ENCODE measurements at regions not wholly inside any gene's neighbourhood (a gene's known extent, or its start where the extent isn't known, plus 50 kb on each side); places are given as distances from the start of the nearest gene placed in this dataset.

- H3K36me3 ChIP-seq (ENCODE audit: control insufficient read depth, insufficient read depth, low read length) = no peaks in the 10 kb centered on the region
- no peak for TF ChIP-seq CTCF (conservative IDR thresholded peaks at IDR 0.05)
- Mint-ChIP-seq H3K27ac (no peak overlapping the region), H3K27me3 (ENCODE audit: insufficient read depth) (no peaks in the 10 kb centered on the region), H3K9me3 (no peaks in the 10 kb centered on the region), H3K4me1 (no peaks in the 10 kb centered on the region), H3K36me3 (ENCODE audit: low read depth) (no peaks in the 10 kb centered on the region), H3K4me3 (no peak overlapping the region)
- no peaks in the 10 kb centered on the region for H3K9me3 ChIP-seq (ENCODE audit: control insufficient read depth, low read length)
- 87 to 100% methylated on average over 2 of the region's 2 CpGs for WGBS, 2 experiments (ENCODE audit: insufficient coverage in 1 of 2, insufficient read length in 1 of 2)
- no peak overlapping the region for H3K9ac ChIP-seq (ENCODE audit: extremely low read depth, low read length, poor library complexity, severe bottlenecking)
- DNase-seq = no peak
- H3K27ac ChIP-seq (ENCODE audit: low read depth, low read length) = no peak overlapping the region
- H3K27me3 ChIP-seq (ENCODE audit: control insufficient read depth, insufficient read depth, low read length, poor library complexity, severe bottlenecking) = no peaks in the 10 kb centered on the region
- H3K4me3 ChIP-seq (ENCODE audit: low read length) = no peak overlapping the region
- peaks cover 3% of the 10 kb centered on the region for H3K4me1 ChIP-seq (ENCODE audit: control insufficient read depth, insufficient read depth, low read length)
Measured at GRCh38 chr3:88984832-88985231, 122.6 kb upstream of the EPHA3 start.

- Histone ChIP-seq H3K4me3 (ENCODE audit: low read length) (no peak overlapping the region), H3K36me3 (ENCODE audit: control insufficient read depth, insufficient read depth, low read length) (no peaks in the 10 kb centered on the region), H3K4me1 (ENCODE audit: control insufficient read depth, insufficient read depth, low read length) (peaks cover 3% of the 10 kb centered on the region), H3K27me3 (ENCODE audit: control insufficient read depth, insufficient read depth, low read length, poor library complexity, severe bottlenecking) (no peaks in the 10 kb centered on the region), H3K9ac (ENCODE audit: extremely low read depth, low read length, poor library complexity, severe bottlenecking) (no peak overlapping the region), H3K27ac (ENCODE audit: low read depth, low read length) (no peak overlapping the region), H3K9me3 (ENCODE audit: control insufficient read depth, low read length) (no peaks in the 10 kb centered on the region)
- Mint-ChIP-seq H3K27me3 (ENCODE audit: insufficient read depth) (no peaks in the 10 kb centered on the region), H3K9me3 (no peaks in the 10 kb centered on the region), H3K4me3 (no peak overlapping the region), H3K4me1 (no peaks in the 10 kb centered on the region), H3K27ac (no peak overlapping the region), H3K36me3 (ENCODE audit: low read depth) (no peaks in the 10 kb centered on the region)
- 86 to 93% methylated on average over 1 of the region's 1 CpG for WGBS, 2 experiments (ENCODE audit: insufficient coverage in 1 of 2, insufficient read length in 1 of 2)
- DNase-seq = no peak
- no peak for TF ChIP-seq CTCF (conservative IDR thresholded peaks at IDR 0.05)
Measured at GRCh38 chr3:88985491-88985890, 121.9 kb upstream of the EPHA3 start.

GRCh38 chr3:88986834-88987233, 120.6 kb upstream of the EPHA3 start:
- H3K27ac Mint-ChIP-seq = no peak overlapping the region
- no peaks in the 10 kb centered on the region for H3K4me1 Mint-ChIP-seq
- H3K9me3 ChIP-seq (ENCODE audit: control insufficient read depth, low read length) = no peaks in the 10 kb centered on the region
- no peaks in the 10 kb centered on the region for H3K27me3 ChIP-seq (ENCODE audit: control insufficient read depth, insufficient read depth, low read length, poor library complexity, severe bottlenecking)
- H3K36me3 ChIP-seq (ENCODE audit: control insufficient read depth, insufficient read depth, low read length) = no peaks in the 10 kb centered on the region
- H3K9ac ChIP-seq (ENCODE audit: extremely low read depth, low read length, poor library complexity, severe bottlenecking) = no peak overlapping the region
- H3K27me3 Mint-ChIP-seq (ENCODE audit: insufficient read depth) = no peaks in the 10 kb centered on the region
- H3K4me1 ChIP-seq (ENCODE audit: control insufficient read depth, insufficient read depth, low read length) = peaks cover 3% of the 10 kb centered on the region
- H3K36me3 Mint-ChIP-seq (ENCODE audit: low read depth) = no peaks in the 10 kb centered on the region
- H3K4me3 Mint-ChIP-seq = no peak overlapping the region
- 79 to 100% methylated on average over 2 of the region's 2 CpGs for WGBS, 2 experiments (ENCODE audit: insufficient coverage in 1 of 2, insufficient read length in 1 of 2)
- no peak for DNase-seq
- no peak overlapping the region for H3K27ac ChIP-seq (ENCODE audit: low read depth, low read length)
- H3K9me3 Mint-ChIP-seq = no peaks in the 10 kb centered on the region
- H3K4me3 ChIP-seq (ENCODE audit: low read length) = no peak overlapping the region
- TF ChIP-seq CTCF (conservative IDR thresholded peaks at IDR 0.05) = no peak

All from endodermal cell (in vitro differentiated cells).